ENCODE measurements at regions not wholly inside any gene's neighbourhood (a gene's known extent, or its start where the extent isn't known, plus 50 kb on each side); places are given as distances from the start of the nearest gene placed in this dataset.

DNA sequence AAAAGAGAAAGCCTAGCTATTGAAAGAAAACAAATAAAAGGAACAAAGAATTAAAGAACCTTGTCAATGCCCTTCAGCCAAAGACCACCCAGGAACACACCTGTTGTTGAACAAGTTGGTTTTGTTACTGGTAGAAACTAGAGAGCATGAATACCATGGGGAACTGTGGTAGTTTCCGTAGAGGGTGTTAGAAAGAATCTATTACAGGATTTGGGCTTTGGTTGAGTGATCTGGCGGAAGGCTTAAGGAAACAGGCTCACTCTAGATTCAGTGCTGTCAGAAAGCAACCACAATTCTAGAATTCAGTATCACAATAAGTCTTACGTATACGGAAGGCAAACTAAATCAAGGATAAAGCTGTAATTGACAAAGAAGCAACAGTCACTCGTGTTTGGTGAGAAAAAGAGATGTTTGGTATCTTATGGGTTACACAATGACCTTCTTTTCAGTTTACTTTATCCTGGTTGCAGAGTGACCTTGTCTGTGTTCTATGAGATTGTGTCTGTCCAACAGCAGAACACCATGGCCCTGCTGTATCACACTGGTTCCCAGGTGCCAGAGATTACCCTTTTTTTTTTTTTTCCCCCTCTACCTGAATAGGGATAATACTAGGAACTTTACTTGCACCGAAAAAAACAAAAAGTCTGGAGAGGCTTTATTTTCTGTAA is 265.9 kb downstream of the SHQ1 start:
- no peak for FAIRE-seq
- no peak for ATAC-seq
- CTCF ChIA-PET: interaction anchor here (1.1 kb wide), 1 partner anchor 11 kb away, joined by 4 read pairs; no protein-coding TSS in a partner anchor

DNA sequence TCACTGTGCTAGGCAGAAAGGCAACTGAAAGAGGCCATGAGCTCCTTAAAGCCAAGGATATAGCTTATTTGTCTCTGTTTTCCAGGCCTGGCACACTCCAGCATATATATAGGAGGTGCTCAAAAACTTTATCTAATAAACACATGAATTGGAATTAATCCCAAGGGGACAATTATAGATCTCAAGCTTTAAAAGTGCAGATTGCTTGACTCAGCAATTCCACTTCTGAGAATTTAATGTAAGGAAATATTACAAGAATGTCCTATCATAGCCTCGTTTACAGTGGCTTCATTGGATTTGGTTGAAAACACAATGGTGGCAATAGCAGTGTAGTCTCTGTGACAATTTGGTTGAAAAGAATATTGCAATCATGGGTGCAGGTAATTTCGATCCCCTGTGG is 267.3 kb downstream of the SHQ1 start:
- H3K27ac ChIP-seq: no peak overlapping the region
- 12% methylated on average over 2 of the region's 2 CpGs for WGBS (ENCODE audit: missing lambda C conversion rate)
- no peak overlapping the region for H3K4me3 ChIP-seq
- POLR2A ChIA-PET: no interaction called here
- TF ChIP-seq MAFK (IDR thresholded peaks at IDR 0.05; ENCODE audit: partially characterized antibody): peak; percentile 61
- TF ChIP-seq, protein P1, sequence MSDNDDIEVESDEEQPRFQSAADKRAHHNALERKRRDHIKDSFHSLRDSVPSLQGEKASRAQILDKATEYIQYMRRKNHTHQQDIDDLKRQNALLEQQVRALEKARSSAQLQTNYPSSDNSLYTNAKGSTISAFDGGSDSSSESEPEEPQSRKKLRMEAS (IDR thresholded peaks at IDR 0.05): no peak
- H3K4me2 ChIP-seq: no peak overlapping the region
- CTCF ChIA-PET: interaction anchor here (1.1 kb wide), 1 partner anchor 242 kb away, joined by 5 read pairs; no protein-coding TSS in a partner anchor
- no peak for DNase-seq (ENCODE audit: low read depth in 1 of 2, low spot score in 1 of 2)
- no peak for ATAC-seq
- FAIRE-seq: no peak
- no peaks in the 10 kb centered on the region for H3K4me1 ChIP-seq
- peaks cover 2% of the 10 kb centered on the region; the same call in 1 of the 3 replicates for H3K9me3 ChIP-seq

More for the DNA sequence above, 265.9 kb downstream of the SHQ1 start:
- H3K4me1 ChIP-seq: no peaks in the 10 kb centered on the region
- no peak overlapping the region for H3K4me2 ChIP-seq
- peaks cover 2% of the 10 kb centered on the region; the same call in 1 of the 3 replicates for H3K9me3 ChIP-seq
- TF ChIP-seq PHF8 (IDR thresholded peaks at IDR 0.05; ENCODE audit: borderline replicate concordance, low read depth) (no peak), CHD4 (IDR thresholded peaks at IDR 0.05; ENCODE audit: borderline replicate concordance) (no peak), ESRRA (IDR thresholded peaks at IDR 0.05; ENCODE audit: borderline replicate concordance, low read length) (no peak), NPAS2 (CRISPR knock-in tag; IDR thresholded peaks at IDR 0.05; ENCODE audit: borderline replicate concordance) (no peak), CBX2 (IDR thresholded peaks at IDR 0.05; ENCODE audit: borderline replicate concordance, low read depth) (no peak), SREBF2 (IDR thresholded peaks at IDR 0.05) (no peak), KDM1A (IDR thresholded peaks at IDR 0.05; ENCODE audit: low read depth) (no peak), EP300 (IDR thresholded peaks at IDR 0.05) (no peak), HOXB13 (CRISPR knock-in tag; IDR thresholded peaks at IDR 0.05; ENCODE audit: low read depth) (no peak), POLR2AphosphoS2 (conservative IDR thresholded peaks at IDR 0.05; ENCODE audit: low read length) (no peak), TP53 (CRISPR knock-in tag; IDR thresholded peaks at IDR 0.05) (no peak), KDM5A (IDR thresholded peaks at IDR 0.05) (no peak)
- TF ChIP-seq, protein P2, sequence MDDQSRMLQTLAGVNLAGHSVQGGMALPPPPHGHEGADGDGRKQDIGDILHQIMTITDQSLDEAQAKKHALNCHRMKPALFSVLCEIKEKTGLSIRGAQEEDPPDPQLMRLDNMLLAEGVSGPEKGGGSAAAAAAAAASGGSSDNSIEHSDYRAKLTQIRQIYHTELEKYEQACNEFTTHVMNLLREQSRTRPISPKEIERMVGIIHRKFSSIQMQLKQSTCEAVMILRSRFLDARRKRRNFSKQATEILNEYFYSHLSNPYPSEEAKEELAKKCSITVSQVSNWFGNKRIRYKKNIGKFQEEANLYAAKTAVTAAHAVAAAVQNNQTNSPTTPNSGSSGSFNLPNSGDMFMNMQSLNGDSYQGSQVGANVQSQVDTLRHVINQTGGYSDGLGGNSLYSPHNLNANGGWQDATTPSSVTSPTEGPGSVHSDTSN (IDR thresholded peaks at IDR 0.05): no peak
- TF ChIP-seq, protein P3, sequence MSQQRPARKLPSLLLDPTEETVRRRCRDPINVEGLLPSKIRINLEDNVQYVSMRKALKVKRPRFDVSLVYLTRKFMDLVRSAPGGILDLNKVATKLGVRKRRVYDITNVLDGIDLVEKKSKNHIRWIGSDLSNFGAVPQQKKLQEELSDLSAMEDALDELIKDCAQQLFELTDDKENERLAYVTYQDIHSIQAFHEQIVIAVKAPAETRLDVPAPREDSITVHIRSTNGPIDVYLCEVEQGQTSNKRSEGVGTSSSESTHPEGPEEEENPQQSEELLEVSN (IDR thresholded peaks at IDR 0.05; ENCODE audit: borderline replicate concordance, low read depth): no peak
- TF ChIP-seq, protein P4, sequence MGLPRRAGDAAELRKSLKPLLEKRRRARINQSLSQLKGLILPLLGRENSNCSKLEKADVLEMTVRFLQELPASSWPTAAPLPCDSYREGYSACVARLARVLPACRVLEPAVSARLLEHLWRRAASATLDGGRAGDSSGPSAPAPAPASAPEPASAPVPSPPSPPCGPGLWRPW (IDR thresholded peaks at IDR 0.05): no peak
- no peak overlapping the region for H3K4me3 ChIP-seq
- no peak for DNase-seq (ENCODE audit: low read depth in 1 of 2, low spot score in 1 of 2)
- no peak overlapping the region for H3K27ac ChIP-seq
- POLR2A ChIA-PET: no interaction called here
- WGBS (ENCODE audit: missing lambda C conversion rate): 74% methylated on average over 6 of the region's 6 CpGs

DNA sequence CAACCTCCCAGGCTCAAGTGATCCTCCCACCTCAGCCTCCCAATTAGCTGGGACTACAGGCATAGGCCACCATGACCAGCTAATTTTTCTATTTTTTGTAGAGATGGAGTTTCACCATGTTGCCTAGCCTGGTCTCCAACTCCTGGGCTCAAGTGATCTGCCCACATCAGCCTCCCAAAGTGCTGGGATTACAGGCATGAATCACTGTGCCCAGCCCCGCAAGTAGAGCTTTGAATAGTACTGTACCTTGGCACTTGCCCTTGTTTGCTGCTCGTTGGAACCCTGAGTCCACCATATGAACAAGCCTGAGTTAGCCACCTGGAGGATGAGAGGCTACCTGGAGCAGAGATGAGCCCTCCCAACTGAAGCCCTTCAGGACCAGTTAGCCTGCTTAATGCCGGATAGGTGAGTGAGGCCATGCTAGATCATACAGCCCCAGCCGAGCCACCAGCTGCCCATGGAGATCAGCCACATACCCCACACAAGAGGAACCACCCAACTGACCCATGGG is 267.9 kb downstream of the SHQ1 start:
- Histone ChIP-seq H3K9me3 (peaks cover 2% of the 10 kb centered on the region; the same call in 1 of the 3 replicates), H3K4me1 (no peaks in the 10 kb centered on the region), H3K27ac (no peak overlapping the region), H3K4me3 (no peak overlapping the region), H3K4me2 (no peak overlapping the region)
- CTCF ChIA-PET: interaction anchor here (0.9 to 1.1 kb wide), 2 partner anchors 11 to 242 kb away, joined by 4 to 5 read pairs; no protein-coding TSS in a partner anchor
- 30% methylated on average over 4 of the region's 4 CpGs for whole genome bisulfite sequencing (ENCODE audit: missing lambda C conversion rate)
- no peak for TF ChIP-seq SREBF2 (IDR thresholded peaks at IDR 0.05)
- TF ChIP-seq RFX5 (IDR thresholded peaks at IDR 0.05): no peak
- TF ChIP-seq, protein P1 (IDR thresholded peaks at IDR 0.05): no peak
- TF ChIP-seq RAD21 (conservative IDR thresholded peaks at IDR 0.05 in 1 of 2, IDR thresholded peaks at IDR 0.05 in 1 of 2): no peak
- TF ChIP-seq ZFP36 (IDR thresholded peaks at IDR 0.05; ENCODE audit: borderline replicate concordance, partially characterized antibody): no peak
- no peak for TF ChIP-seq KDM1A (IDR thresholded peaks at IDR 0.05; ENCODE audit: low read depth)
- no peak for TF ChIP-seq EP300 (IDR thresholded peaks at IDR 0.05)
- TF ChIP-seq JUNB (IDR thresholded peaks at IDR 0.05): no peak
- TF ChIP-seq MAFK (IDR thresholded peaks at IDR 0.05; ENCODE audit: partially characterized antibody): no peak
- TF ChIP-seq, protein P5, sequence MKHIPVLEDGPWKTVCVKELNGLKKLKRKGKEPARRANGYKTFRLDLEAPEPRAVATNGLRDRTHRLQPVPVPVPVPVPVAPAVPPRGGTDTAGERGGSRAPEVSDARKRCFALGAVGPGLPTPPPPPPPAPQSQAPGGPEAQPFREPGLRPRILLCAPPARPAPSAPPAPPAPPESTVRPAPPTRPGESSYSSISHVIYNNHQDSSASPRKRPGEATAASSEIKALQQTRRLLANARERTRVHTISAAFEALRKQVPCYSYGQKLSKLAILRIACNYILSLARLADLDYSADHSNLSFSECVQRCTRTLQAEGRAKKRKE (CRISPR knock-in tag; IDR thresholded peaks at IDR 0.05; ENCODE audit: low read depth): no peak
- no peak for TF ChIP-seq ZSCAN20 (CRISPR knock-in tag; IDR thresholded peaks at IDR 0.05)
- no peak for TF ChIP-seq TP53 (CRISPR knock-in tag; IDR thresholded peaks at IDR 0.05)
- no peak for TF ChIP-seq HOXA7 (CRISPR knock-in tag; IDR thresholded peaks at IDR 0.05)
- TF ChIP-seq NR3C1 (IDR thresholded peaks at IDR 0.05): no peak
- no peak for TF ChIP-seq CHD4 (IDR thresholded peaks at IDR 0.05; ENCODE audit: borderline replicate concordance)
- TF ChIP-seq CHD2 (IDR thresholded peaks at IDR 0.05; ENCODE audit: low read length, partially characterized antibody): no peak
- no peak for TF ChIP-seq HEYL (CRISPR knock-in tag; IDR thresholded peaks at IDR 0.05)
- TF ChIP-seq FOSL2 (IDR thresholded peaks at IDR 0.05): no peak
- TF ChIP-seq FOSL2 (CRISPR knock-in tag; IDR thresholded peaks at IDR 0.05): no peak
- DNase-seq (ENCODE audit: low read depth in 1 of 2, low spot score in 1 of 2) (no peak), ATAC-seq (no peak), FAIRE-seq (no peak)
- POLR2A ChIA-PET: no interaction called here
